Psoas muscle (tissue), 7 donors: ENCODE measurements at regions not wholly inside any gene's neighbourhood (a gene's known extent, or its start where the extent isn't known, plus 50 kb on each side); places are given as distances from the start of the nearest gene placed in this dataset.
A peak's percentile ranks its signal among the peaks of the same experiment; 100 is the strongest.
"Not testable (repeated sequence)": the region's sequence is repeated elsewhere in the genome, so short reads cannot be mapped to it uniquely, and the experiment has no call there.

Source experiments
- ATAC-seq, 4 donors: fragments of 200-7000 bp; cut with Tn5 transposase; one replicate each; pipeline ENCODE4 v1.9.1; 2020; ENCODE audit warnings: moderate library complexity in 3 of 4, mild to moderate bottlenecking in 2 of 4
- DNase-seq, 2 donors: peaks; one replicate each; pipeline ENCODE4 v3.0.0-alpha.2; 2020
- H3K27ac ChIP-seq: fragments of 200-600 bp; one replicate; pipeline ENCODE4 v1.8.0; 2022
- H3K27me3 ChIP-seq, 3 donors: fragments of 200-600 bp in 1 of 3; one replicate each; pipeline versions ENCODE4 v1.6.1 to v1.8.0; 2013 to 2022; ENCODE audit warnings: low read length in 2 of 3, mild to moderate bottlenecking in 2 of 3, moderate library complexity in 1 of 3; ENCODE audit not compliant: insufficient read depth in 3 of 3
- H3K36me3 ChIP-seq, 2 donors: fragments of 200-600 bp in 1 of 2; one replicate each; pipeline versions ENCODE4 v1.6.1 to v1.8.0; 2013 to 2022; ENCODE audit warnings: low read depth in 1 of 2, mild to moderate bottlenecking in 1 of 2, moderate library complexity in 1 of 2; ENCODE audit not compliant: insufficient read depth in 1 of 2
- H3K4me1 ChIP-seq: fragments of 200-600 bp; one replicate; pipeline ENCODE4 v1.8.0; 2022
- H3K4me3 ChIP-seq: fragments of 200-600 bp; one replicate; pipeline ENCODE4 v1.8.0; 2022; ENCODE audit warnings: mild to moderate bottlenecking
- H3K9me3 ChIP-seq: fragments of 200-600 bp; one replicate; pipeline ENCODE4 v1.8.0; 2022
- CTCF ChIP-seq: fragments of 200-600 bp; IDR thresholded peaks from one replicate; pipeline ENCODE4 v1.8.0; 2022; ENCODE audit warnings: antibody characterized with exemption
- WGBS, 3 donors: extraction: QIAGEN DNeasy Blood & Tissue Kit; methylation state at CpG; one replicate each; pipeline versions ENCODE4 v1.1.6 to v1.1.7; 2013; 5-methylcytosine and 5-hydroxymethylcytosine counted together
- intact Hi-C, 2 donors: fragments of 100-400 bp; cut with DNase I; formaldehyde crosslinking; loops; one replicate each; pipeline versions ENCODE4 v1.11.0 to v1.14.2; 2022
- donor health status: healthy with polysubstance abuse.
- donor health status: DM: no; HTN: no; CAD: no; lungs with moderate emphysema.
- donor health status: Bipolar disorder and iron deficiency.
- donor health status: healthy.
- donor health status: DM: yes; HTN: yes; CAD: no.
- donor health status: DM: no; HTN: no; CAD: no.
- donor health status: DM: yes; HTN: yes; CAD: no.

GRCh38 chr7:153943861-153944260, 108.3 kb upstream of the DPP6 start:
- H3K9me3 ChIP-seq: no peaks in the 10 kb centered on the region
- H3K27ac ChIP-seq: no peak overlapping the region
- no peaks in the 10 kb centered on the region for H3K27me3 ChIP-seq
- H3K4me1 ChIP-seq: no peaks in the 10 kb centered on the region
- no peak for TF ChIP-seq CTCF
- ATAC-seq: no peak
- intact Hi-C loops: no loop called here
- 16 to 21% (median 19%) methylated on average over 12 of the region's 12 CpGs for WGBS, 3 donors
- H3K36me3 ChIP-seq: no peaks in the 10 kb centered on the region
- no peak for DNase-seq
- no peak overlapping the region for H3K4me3 ChIP-seq

GRCh38 chr7:153948060-153948459, 104.1 kb upstream of the DPP6 start:
- no peaks in the 10 kb centered on the region for H3K27me3 ChIP-seq
- no peak for ATAC-seq
- no peaks in the 10 kb centered on the region for H3K4me1 ChIP-seq
- H3K4me3 ChIP-seq: no peak overlapping the region
- H3K9me3 ChIP-seq: no peaks in the 10 kb centered on the region
- TF ChIP-seq CTCF: peak; percentile 9
- intact Hi-C loops: no loop called here
- no peak for DNase-seq
- WGBS, 3 donors: 37 to 46% (median 44%) methylated on average over 2 of the region's 2 CpGs
- no peak overlapping the region for H3K27ac ChIP-seq
- H3K36me3 ChIP-seq: no peaks in the 10 kb centered on the region

- 37 to 41% (median 38%) methylated on average over 10 of the region's 10 CpGs for WGBS, 3 donors
- intact Hi-C loops: no loop called here
- no peak overlapping the region for H3K27ac ChIP-seq
- no peak for TF ChIP-seq CTCF
- H3K36me3 ChIP-seq: no peaks in the 10 kb centered on the region
- no peaks in the 10 kb centered on the region for H3K9me3 ChIP-seq
- no peaks in the 10 kb centered on the region for H3K4me1 ChIP-seq
- DNase-seq (no peak), ATAC-seq (no peak)
- no peak overlapping the region for H3K4me3 ChIP-seq
- H3K27me3 ChIP-seq: no peaks in the 10 kb centered on the region
These were observed 100.9 kb upstream of the DPP6 start for GRCh38 chr7:153951316-153951715.

- DNase-seq (no peak), ATAC-seq (no peak)
- Histone ChIP-seq H3K9me3 (no peaks in the 10 kb centered on the region), H3K36me3 (no peaks in the 10 kb centered on the region), H3K4me3 (no peak overlapping the region), H3K27me3 (no peaks in the 10 kb centered on the region), H3K4me1 (no peaks in the 10 kb centered on the region), H3K27ac (no peak overlapping the region)
- WGBS, 3 donors: 95 to 97% (median 97%) methylated on average over 4 of the region's 4 CpGs
- intact Hi-C loops: no loop called here
- TF ChIP-seq CTCF: no peak
These were observed 97.7 kb upstream of the DPP6 start for GRCh38 chr7:153954477-153954876.

- DNase-seq, H3K9me3 ChIP-seq, intact Hi-C loops, ATAC-seq, H3K27me3 ChIP-seq, H3K36me3 ChIP-seq, H3K27ac ChIP-seq, H3K4me1 ChIP-seq, H3K4me3 ChIP-seq: not testable (repeated sequence)
- WGBS, 3 donors: 76 to 89% (median 85%) methylated on average over 5 of the region's 5 CpGs
These were observed 94.5 kb upstream of the DPP6 start for GRCh38 chr7:153957677-153958076.

- DNase-seq, H3K27me3 ChIP-seq, H3K4me3 ChIP-seq, H3K4me1 ChIP-seq, ATAC-seq, H3K36me3 ChIP-seq, H3K27ac ChIP-seq, H3K9me3 ChIP-seq, intact Hi-C loops: not testable (repeated sequence)
- 59 to 68% (median 68%) methylated on average over 6 of the region's 6 CpGs for WGBS, 3 donors
These were observed 93.8 kb upstream of the DPP6 start for GRCh38 chr7:153958381-153958780.

GRCh38 chr7:153958789-153959188, 93.4 kb upstream of the DPP6 start:
- H3K27ac ChIP-seq, H3K4me3 ChIP-seq, H3K9me3 ChIP-seq, intact Hi-C loops, ATAC-seq, H3K27me3 ChIP-seq, H3K4me1 ChIP-seq, DNase-seq, H3K36me3 ChIP-seq: not testable (repeated sequence)
- WGBS, 3 donors: 67 to 72% (median 70%) methylated on average over 3 to 5 of the region's 6 CpGs

GRCh38 chr7:153964481-153965112, 87.6 kb upstream of the DPP6 start:
- H3K4me3 ChIP-seq, H3K27ac ChIP-seq, ATAC-seq, H3K27me3 ChIP-seq, H3K36me3 ChIP-seq, DNase-seq, intact Hi-C loops, H3K9me3 ChIP-seq, H3K4me1 ChIP-seq: not testable (repeated sequence)
- WGBS, 3 donors: 78 to 89% (median 80%) methylated on average over 6 of the region's 6 CpGs
